COLO829 (cell line): ENCODE measurements at regions not wholly inside any gene's neighbourhood (a gene's known extent, or its start where the extent isn't known, plus 50 kb on each side); places are given as distances from the start of the nearest gene placed in this dataset.
"Not testable (repeated sequence)": the region's sequence is repeated elsewhere in the genome, so short reads cannot be mapped to it uniquely, and the experiment has no call there.

Experiments
- DNase-seq: peaks from one replicate; pipeline ENCODE4 v3.0.0; 2012; ENCODE audit warnings: low spot score

DNA sequence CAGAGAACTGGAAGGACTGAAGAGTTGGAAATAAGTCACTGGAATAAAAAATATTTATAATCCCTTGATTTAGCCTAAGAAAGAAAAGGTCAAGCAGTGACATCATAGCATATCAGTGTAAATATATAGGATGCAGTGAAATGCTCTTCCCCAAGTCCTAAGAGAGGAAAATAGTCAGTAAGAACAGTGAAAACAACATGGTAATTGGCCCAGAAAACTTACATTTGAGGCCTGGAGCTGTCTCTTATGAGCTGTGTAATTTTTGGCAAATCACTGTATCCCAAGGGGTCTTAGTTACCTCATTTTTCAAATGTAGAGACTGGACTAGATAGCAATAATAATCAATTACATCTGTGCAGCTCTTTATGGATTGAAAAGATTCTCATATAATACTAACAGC is 255.7 kb upstream of the AR start:
- no peak for DNase-seq

DNA sequence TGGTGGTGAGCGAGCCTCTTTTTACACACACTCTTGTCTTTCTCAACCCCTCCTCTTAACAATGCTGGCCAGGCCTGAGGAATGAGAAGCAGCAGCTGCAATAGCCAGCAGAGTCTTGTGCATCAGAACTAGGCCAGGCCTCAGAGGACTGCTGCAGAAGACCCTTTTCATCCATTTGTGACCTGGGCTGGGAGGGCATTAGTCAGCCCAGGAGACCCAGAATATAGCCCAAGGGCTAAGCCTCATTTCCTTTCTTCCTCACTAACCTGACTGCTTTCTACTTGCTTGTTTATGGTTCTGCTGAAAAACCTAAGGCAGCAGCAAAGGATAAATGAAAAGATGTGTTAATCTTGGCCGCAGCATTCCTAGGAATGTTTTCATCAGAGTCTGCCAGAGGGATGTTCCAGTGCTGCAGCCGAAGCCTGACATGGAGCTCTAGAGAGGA is 254.7 kb upstream of the AR start:
- no peak for DNase-seq

DNA sequence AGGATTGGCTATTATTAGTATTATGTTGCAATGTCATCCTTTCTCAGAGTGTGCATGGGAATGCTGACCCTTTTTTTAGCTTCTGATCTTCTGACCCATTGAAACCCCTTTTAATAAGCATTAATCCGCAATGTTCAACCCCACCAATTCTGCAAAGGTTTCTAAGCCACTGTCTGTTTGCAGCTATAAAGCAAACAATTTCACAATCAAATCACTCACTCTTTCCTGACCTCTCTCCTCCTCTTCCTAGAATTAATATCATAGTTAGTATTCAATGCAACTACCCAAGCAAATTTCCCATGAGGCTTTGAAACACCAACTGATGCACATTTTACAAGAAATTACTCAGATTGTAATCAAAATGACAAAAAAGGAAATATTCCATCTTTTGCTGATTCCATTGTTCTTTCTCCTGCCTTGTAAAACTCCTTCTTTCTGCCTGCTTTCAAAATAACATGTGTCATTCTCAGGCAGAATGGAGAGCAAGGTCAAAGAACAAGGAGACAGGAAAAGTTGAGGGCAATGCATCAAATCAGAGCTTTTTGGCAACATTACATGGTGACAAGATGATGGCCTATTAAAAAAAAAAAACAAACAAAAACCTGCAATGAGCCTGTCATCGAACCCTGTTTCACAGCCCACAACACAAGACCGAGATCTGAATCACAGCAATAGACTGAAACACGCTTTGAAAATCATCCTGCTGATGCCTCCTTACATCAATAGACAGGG is 253.2 kb upstream of the AR start:
- no peak for DNase-seq

DNA sequence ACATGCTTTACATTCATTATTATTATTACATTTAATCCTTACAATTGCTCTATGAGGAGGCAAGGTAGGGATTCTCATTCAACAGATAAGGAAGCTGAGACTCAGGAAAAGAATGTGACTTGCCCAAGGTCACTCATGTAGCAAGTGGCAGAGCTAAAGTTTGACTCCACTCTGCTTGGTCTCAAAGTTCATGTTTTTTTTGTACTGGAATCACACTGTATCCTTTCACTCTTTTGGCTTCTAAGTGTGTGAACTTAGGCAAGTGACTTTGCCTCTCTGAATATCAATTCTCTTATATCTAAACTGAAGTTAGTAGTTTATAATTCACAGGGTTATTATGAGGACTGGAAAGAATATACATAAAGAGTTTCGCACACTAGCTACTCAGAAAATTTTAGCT is 247.9 kb upstream of the AR start:
- no peak for DNase-seq

DNA sequence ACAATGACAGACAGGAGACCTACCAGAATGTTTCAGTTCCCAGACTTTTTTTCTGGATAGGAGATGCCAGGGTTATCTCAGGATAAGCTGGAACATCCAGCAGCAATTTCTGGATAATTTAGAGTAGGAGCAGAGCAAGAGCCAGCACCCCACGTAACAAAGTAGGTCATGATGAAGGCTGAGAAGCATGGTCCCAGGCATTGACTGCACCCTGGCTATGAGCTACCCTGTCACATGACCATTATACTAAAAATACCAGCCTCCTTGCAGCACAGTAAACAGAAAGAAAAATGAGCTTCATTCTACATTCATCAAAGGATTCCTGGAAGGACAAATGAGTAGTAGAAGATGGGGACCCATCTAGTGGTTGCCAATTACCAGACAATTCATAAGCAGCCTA is 247.4 kb upstream of the AR start:
- no peak for DNase-seq

DNA sequence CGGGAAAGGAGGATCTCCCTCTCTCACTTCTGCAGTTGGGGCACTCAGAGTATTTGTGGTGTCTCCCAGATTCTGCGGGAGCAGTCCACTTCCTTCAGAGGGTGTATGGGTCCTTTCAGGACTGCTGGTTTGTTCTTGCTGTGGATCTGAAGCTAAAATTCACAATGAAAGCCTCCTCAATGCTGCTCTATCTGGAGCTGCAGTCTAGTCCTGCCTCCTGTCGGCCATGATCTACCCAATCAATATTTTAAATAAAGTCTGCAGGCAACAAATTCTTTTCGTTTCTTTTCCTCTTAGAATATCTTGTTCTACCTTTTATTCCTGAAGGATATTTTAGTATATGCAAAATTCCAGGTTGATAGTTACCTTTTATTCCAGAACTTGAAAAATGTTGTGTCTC is 226.1 kb upstream of the AR start:
- no peak for DNase-seq

DNA sequence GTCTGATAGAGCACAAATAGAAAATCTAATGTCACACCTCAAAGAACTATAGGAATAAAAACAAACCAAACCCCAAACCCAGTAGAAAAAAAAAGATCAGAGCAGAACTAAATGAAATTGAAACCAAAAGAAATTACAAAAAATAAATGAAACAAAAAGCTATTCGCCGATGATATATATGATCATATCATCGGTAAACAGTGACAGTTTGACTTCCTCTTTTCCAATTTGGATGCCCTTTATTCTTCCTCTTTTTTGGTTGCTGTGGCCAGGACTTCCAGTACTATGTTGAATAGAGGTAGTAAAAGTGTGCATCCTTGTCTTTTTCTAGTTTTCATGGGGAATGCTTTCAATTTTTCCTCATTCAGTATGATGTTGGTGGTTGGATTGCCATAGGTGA is 215.3 kb upstream of the AR start:
- no peak for DNase-seq

DNA sequence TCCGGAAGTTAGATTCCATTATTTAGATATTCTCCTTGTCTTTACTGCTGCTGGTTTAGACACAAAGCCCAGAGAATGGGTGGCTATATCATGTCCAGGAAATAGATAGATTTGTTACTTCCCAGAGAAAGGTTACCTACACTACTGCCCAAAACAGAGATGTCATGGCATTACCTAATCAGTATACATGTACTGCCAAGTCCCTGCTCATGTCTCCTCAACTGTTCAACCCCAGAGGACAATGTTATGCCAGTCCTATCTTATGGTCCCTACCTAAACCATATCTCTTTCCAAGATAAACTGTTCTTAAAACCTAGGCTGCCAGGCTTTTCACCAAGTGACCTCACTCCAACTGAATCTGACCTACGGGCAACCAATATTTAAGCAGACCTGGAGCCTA is 209.5 kb upstream of the AR start:
- no peak for DNase-seq

DNA sequence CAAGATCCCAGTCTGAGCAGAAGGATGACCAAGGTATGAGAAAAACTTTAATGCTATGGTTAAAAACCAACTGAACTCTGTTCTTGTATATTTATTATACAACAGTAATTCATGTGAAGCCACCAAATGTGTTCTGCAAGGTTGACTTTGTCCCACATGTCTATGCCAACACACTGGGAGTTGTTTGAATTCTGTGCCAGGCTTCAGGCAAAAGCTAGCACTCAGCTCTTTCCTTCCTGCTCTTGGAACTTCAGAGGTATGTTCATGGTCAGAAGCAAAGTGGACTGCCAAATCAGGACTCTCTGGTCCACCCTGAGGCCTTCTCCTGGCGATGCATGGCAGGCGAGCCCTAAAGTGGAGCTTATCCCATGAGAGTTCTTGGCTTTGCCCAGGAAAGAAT is 205.6 kb upstream of the AR start:
- no peak for DNase-seq

DNA sequence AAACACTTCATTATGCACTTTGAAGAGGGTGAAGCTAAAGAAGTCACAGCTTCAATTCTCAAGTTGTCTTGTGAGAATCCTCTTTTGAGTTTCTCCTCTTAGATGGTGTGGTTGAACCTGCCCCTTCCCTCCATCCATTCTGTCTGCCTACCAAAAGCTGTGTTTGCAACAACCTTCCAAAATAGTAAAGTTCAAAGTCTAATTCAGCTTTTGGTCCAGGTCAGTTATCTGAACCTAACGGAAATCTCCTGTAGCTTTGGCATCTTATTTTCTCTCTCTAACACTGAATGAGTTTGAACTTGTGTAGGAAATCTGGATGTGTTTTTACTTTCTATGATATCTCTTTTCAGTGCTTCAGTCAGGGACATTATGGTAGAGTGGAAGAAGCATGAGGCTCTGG is 201.7 kb upstream of the AR start:
- DNase-seq = no peak

DNA sequence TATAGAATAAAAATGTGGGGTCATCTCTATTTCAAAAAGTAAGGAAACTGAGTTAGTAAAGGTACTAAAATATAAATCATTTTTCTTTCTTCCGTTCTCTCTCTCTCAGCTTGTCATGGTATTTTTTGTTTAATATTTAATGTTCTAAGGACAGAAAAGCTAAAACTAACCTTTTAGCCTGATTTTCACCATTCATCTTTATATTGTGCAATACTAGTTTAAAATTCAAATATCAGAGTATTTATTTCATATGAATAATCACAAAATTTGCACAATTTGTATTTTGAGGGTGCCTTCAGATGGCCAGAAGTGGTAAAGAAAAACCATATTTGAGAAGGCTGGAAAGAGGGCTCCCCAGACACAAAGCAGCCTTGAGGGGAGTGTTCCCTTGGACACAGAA is 197.6 kb upstream of the AR start:
- DNase-seq = no peak

DNA sequence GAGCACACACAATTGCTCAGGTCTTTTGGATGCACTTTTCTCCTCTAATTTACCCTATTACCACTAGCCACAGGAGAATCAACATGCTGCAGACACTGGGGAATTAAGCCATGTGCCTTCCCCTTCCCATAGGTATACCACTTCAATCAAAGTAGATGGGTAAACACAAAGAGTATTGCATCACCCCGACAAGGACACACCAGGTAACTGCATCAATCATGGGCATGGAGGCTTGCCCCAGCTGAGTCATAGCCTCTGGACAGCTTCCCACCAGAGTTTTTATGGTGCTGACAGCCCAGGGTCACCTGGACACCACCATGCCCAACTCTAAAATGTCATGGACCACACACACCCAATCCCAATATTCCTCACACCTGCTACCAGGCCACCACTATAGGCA is 197.2 kb upstream of the AR start:
- DNase-seq = no peak

DNA sequence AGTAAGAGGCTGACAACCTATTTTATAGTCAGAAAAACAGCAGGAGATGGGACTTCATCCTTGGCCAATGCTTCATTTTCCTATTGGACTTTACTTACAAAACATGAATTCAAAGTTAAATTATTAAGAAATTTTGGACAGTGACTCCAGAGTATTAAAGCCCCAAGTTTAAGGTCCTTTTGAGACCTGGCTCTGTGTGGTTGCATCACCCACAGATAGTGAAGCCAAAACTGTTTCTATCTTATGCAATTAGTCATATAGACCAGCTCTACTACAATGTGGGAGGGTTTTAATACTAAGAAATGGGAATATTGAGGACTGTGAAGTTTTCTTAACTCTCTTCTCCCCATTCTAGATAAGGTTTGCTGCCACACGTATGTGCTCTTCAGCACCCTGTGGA is 196.7 kb upstream of the AR start:
- no peak for DNase-seq

DNA sequence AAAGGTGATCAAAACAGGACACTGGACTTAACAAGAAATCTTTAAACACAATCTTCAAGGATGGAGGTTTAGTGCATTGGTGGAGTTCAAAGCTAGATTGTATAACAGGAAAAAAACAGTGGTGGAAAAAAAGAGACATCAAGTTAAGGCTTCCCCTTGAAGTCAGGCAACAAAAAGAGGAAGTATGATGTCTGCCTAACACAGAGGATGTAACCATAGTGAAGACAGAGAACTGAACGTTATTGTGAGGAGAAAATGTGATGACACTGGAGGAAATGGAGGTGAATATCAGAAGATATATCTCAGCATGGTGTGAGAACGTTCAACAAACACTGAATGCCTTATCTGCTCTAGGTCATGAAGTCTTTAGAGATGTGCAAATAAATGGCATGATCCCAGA is 192.4 kb upstream of the AR start:
- no peak for DNase-seq

DNA sequence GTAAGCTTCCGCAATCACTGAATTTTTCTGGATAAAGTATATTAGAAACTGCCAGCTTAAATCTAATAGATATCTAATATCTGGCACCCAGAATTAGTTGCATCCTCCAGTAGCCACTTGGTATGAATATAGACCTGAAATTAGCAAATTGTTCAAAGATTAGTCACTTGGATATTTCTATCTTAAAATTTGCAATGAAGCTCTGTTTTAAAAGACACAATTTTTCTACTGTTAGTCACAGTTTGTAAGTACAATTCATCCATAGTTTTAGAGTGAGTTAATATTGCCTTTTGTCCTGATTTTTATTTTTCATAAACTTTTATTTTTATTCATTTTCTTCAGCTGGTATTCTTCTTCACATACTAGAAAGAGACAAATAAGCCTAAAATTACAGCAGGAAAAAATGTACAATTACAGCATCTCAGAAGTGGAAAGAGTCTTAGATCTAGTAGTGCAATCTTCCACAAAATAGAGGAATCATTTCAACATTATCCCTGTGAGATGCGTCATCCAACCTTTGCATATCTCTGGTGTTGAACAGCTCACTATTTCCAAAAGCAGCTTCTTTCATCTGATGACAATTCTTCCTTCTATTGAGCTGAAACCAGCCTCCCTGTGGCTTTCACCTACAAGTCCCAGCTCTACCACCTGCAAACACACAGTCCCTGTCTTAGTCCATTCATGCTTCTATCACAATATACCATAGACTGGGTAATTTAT is 190.0 kb upstream of the AR start:
- DNase-seq = peak; percentile 0

DNA sequence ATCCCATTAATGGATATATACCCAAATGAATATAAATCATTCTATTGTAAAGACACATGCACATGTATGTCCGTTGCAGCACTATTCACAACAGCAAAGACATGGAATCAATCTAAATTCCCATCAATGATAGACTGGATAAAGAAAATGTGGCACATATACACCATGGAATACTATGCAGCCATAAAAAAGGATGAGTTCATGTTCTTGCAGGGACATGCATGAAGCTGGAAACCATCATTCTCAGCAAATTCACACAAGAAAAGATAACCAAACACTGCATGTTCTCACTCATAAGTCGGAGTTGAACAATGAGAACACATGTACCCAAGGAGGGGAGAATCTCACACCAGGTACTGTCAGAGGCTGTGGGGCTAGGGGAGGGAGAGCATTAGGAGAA is 182.6 kb upstream of the AR start:
- not testable (repeated sequence) for DNase-seq

DNA sequence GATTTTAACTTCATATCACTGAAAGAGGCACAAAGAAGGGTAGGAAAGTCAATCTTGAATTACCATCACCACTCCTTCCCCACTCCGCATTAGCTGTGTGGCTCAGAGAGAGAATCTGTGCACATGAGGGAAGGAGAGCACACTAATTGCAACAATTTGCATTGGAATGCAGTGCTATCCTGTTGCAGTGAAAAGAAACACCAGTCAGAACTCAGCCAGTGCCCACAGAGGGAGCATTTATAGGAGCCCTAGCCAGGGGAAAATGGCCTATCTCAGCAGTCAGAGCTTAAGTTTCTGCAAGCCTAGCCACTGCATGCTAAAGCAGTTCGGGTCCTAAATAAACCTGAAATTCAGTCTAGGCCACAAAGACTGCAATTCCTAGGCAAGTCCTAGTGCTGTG is 159.4 kb upstream of the AR start:
- DNase-seq = no peak

DNA sequence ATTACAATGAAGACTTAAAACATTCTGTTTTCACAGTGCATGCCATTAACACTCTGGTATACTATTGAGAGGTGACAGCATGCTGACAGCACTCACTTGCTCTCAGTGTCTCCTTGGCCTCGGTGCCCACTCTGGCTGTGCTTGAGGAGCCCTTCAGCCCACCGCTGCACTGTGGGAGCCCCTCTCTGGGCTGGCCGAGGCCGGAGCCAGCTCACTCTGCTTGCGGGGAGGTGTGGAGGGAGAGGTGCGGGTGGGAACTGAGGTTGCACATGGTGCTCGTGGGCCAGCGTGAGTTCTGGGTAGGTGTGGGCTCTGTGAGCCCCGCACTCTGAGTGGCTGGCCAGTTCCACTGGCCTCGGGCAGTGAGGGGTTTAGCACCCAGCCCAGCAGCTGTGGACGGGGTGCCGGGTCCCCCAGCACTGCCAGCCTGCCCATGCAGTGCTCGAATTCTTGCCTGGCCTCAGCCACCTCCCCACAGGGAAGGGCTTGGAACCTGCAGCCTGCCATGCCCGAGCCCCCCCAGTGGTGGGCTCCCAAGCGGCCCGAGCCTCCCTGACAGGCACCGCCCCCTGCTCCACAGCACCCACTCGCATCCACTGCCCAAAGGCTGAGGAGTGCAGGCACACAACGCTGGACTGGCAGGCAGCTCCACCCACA is 135.3 kb upstream of the AR start:
- no peak for DNase-seq

DNA sequence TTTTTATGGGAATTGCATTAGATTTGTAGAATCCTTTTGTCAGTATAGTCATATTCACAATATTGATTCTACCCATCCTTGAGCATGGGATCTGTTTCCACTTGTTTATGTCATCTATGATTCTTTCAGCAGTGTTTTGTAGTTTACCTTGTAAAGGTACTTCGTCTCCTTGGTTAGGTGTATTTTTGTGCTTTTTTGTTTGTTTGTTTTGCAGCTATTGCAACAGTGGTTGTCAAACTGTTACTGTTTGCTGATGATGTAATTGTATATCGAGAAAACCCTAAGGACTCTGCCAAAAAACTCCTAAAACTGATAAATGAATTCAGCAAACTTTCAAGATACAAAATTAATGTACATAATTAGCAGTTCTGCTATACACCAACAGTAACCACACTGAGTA is 127.9 kb upstream of the AR start:
- DNase-seq = no peak

DNA sequence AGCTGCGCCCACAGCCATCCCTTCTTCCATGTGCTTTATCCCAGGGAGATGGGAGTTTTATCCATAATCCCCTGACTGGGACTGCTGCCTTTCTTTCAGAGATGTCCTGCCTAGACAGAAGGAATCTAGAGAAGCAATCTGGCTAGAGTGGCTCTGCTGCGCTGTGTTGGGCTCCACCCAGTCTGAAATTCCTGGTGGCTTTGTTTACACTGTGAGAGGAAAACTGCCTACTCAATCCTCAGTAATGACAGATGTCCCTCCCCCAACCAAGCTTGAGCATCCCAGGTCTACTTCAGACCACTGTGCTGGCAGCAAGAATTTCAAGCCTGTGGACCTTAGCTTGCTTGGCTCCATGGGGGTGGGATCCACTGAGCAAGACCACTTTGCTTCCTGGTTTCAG is 116.9 kb upstream of the AR start:
- DNase-seq = no peak

DNA sequence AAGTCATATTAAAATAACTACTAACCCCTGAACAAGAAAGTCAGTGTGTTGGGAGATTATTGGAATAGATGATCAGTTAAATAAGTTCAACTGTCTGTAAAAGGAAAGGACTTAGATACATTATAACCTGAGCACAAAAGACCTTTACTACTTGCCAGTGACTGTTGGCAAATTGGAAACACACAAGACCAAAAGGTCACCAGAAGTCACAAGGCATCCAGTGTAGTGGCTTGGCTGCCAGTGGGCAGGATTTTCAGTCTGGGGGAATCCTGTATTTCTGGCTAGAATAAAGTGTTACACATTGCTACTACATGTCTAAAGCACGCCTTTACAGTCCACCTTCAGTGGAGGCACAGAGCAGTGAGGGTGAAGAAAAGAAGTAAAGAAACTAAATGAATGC is 108.3 kb upstream of the AR start:
- no peak for DNase-seq

DNA sequence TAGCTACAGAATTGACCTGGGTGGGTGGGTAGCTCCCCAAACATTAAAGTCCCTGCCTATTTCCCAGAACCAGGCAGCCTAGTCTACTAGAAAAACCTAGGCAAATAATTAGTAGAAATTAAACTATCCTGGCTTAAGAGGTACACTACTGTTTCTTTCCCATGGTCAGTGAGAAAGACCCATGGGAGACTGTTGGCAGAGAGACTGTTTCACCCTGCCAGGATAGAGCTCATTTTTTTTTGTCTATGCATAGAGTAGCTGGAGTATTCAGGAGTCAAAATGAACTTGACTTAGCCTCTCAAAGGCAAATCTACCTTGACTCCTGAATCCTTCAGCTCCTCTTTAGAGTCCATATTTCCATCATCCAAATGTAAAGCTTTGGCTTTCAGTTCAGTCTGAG is 107.0 kb upstream of the AR start:
- DNase-seq = no peak

DNA sequence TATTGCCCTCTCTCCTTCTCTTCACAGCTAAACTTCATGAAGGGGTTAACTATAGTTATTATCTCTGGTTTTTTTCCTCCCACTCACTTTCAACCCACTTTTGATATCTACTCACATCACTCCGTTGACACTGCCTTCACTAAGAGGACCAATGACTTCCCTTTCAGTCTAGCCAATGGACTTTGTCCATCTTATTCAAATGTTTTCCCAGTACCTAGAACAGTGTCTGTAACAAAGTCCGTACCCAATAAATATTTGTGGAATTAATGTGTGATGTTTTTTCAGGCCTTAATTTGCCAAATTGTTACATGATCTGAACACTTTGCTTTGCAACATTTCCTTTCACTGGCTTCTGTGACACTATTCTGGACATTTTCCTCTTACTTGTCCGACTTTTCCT is 106.0 kb upstream of the AR start:
- no peak for DNase-seq

DNA sequence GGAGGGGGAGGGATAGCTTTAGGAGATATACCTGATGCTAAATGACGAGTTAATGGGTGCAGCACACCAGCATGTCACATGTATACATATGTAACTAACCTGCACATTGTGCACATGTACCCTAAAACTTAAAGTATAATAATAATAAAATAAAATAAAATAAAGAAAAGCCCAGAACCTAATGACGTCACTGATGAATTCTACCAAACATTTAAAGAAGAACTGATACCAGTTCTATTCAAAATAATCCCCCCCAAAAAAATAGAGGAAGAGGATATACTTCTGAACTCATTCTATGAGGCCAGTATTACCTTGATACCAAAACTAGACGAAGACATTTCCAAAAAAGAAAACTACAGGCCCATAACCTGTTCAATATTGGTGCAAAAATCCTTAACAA is 68.6 kb upstream of the AR start:
- DNase-seq = not testable (repeated sequence)
